Mesenchymal stem cell (in vitro differentiated cells and primary cell): ENCODE measurements at regions not wholly inside any gene's neighbourhood (a gene's known extent, or its start where the extent isn't known, plus 50 kb on each side); places are given as distances from the start of the nearest gene placed in this dataset.

ENCODE experiments used
- DNase-seq: peaks from one replicate; pipeline ENCODE4 v3.0.0-alpha.2; 2013
- H2AFZ ChIP-seq: one replicate; pipeline ENCODE4 v1.6.1; 2013; ENCODE audit warnings: low read depth, mild to moderate bottlenecking, control low read depth, inconsistent platforms, low read length, moderate library complexity
- H2AK5ac ChIP-seq: 2 replicates; pipeline ENCODE4 v1.6.1; 2013; ENCODE audit warnings: low read length, moderate library complexity, mild to moderate bottlenecking, inconsistent platforms; ENCODE audit not compliant: severe bottlenecking
- H2BK120ac ChIP-seq: one replicate; pipeline ENCODE4 v1.6.1; 2013; ENCODE audit warnings: low read depth, mild to moderate bottlenecking, inconsistent platforms, low read length, moderate library complexity
- H2BK12ac ChIP-seq, 2 experiments: one replicate each; pipeline ENCODE4 v1.6.1; 2013; ENCODE audit warnings: inconsistent platforms in 2 of 2, low read length in 2 of 2, mild to moderate bottlenecking in 2 of 2, moderate library complexity in 2 of 2, control low read depth in 1 of 2
- H2BK15ac ChIP-seq: one replicate; pipeline ENCODE4 v1.6.1; 2013; ENCODE audit warnings: mild to moderate bottlenecking, low read depth, inconsistent platforms; ENCODE audit not compliant: poor library complexity, severe bottlenecking
- H2BK5ac ChIP-seq: 2 replicates; pipeline ENCODE4 v1.6.1; 2013; ENCODE audit warnings: low read depth, mild to moderate bottlenecking, low read length, control low read depth, inconsistent platforms; ENCODE audit not compliant: poor library complexity, severe bottlenecking
- H3K14ac ChIP-seq, 2 experiments: one replicate each; pipeline ENCODE4 v1.6.1; 2013; ENCODE audit warnings: inconsistent platforms in 2 of 2, low read length in 2 of 2, control low read depth in 1 of 2, mild to moderate bottlenecking in 1 of 2, moderate library complexity in 1 of 2
- H3K18ac ChIP-seq, 2 experiments: one replicate each; pipeline ENCODE4 v1.6.1; 2013; ENCODE audit warnings: inconsistent platforms in 2 of 2, low read length in 2 of 2, control low read depth in 1 of 2, low read depth in 1 of 2, mild to moderate bottlenecking in 1 of 2
- H3K23ac ChIP-seq, 2 experiments: one replicate each; pipeline ENCODE4 v1.6.1; 2013; ENCODE audit warnings: inconsistent platforms in 2 of 2, low read length in 2 of 2, mild to moderate bottlenecking in 2 of 2, moderate library complexity in 2 of 2, control low read depth in 1 of 2
- H3K27ac ChIP-seq: 2 replicates; pipeline ENCODE4 v1.5.1; 2013; ENCODE audit warnings: mild to moderate bottlenecking, moderate library complexity, low read length, control low read depth, inconsistent platforms; ENCODE audit not compliant: poor library complexity, severe bottlenecking
- H3K27me3 ChIP-seq, 2 experiments: 2 replicates each; pipeline versions ENCODE4 v1.6.1 to v1.7.0; 2013; ENCODE audit warnings: low read length in 2 of 2, mild to moderate bottlenecking in 2 of 2, moderate library complexity in 2 of 2, control low read depth in 1 of 2, inconsistent platforms in 1 of 2; ENCODE audit not compliant: control insufficient read depth in 1 of 2, insufficient read depth in 1 of 2
- H3K36me3 ChIP-seq, 2 experiments: 2 replicates each; pipeline versions ENCODE4 v1.6.1 to v1.7.0; 2013; ENCODE audit warnings: low read length in 2 of 2, control low read depth in 1 of 2, inconsistent platforms in 1 of 2, low read depth in 1 of 2, mild to moderate bottlenecking in 1 of 2; ENCODE audit not compliant: insufficient read depth in 2 of 2, control insufficient read depth in 1 of 2
- H3K4ac ChIP-seq, 2 experiments: one replicate each; pipeline ENCODE4 v1.6.1; 2013; ENCODE audit warnings: inconsistent platforms in 2 of 2, low read length in 2 of 2, mild to moderate bottlenecking in 2 of 2, moderate library complexity in 2 of 2, control low read depth in 1 of 2, low read depth in 1 of 2
- H3K4me1 ChIP-seq: 2 replicates; pipeline ENCODE4 v1.6.1; 2013; ENCODE audit warnings: low read depth, low read length, control low read depth; ENCODE audit not compliant: control insufficient read depth, insufficient read depth
- H3K4me2 ChIP-seq: 2 replicates; pipeline ENCODE4 v1.6.1; 2013; ENCODE audit warnings: low read length, mild to moderate bottlenecking, inconsistent platforms; ENCODE audit not compliant: poor library complexity, severe bottlenecking
- H3K4me3 ChIP-seq, 2 experiments: 2 replicates each; pipeline versions ENCODE4 v1.5.1 to v1.7.0; 2013; ENCODE audit warnings: low read length in 2 of 2, mild to moderate bottlenecking in 2 of 2, control low read depth in 1 of 2, low read depth in 1 of 2; ENCODE audit not compliant: insufficient read depth in 1 of 2
- H3K79me1 ChIP-seq: replicated peaks from 2 replicates; pipeline ENCODE4 v1.6.1; 2013; ENCODE audit warnings: mild to moderate bottlenecking, control low read depth, low read length, inconsistent platforms; ENCODE audit not compliant: poor library complexity, severe bottlenecking
- H3K9ac ChIP-seq: 2 replicates; pipeline ENCODE4 v1.7.0; 2013; ENCODE audit warnings: mild to moderate bottlenecking, low read length, moderate library complexity
- H3K9me3 ChIP-seq: 2 replicates; pipeline ENCODE4 v1.7.0; 2013; ENCODE audit warnings: mild to moderate bottlenecking, low read length; ENCODE audit not compliant: control insufficient read depth
- H4K8ac ChIP-seq: one replicate; pipeline ENCODE4 v1.6.1; 2013; ENCODE audit warnings: inconsistent platforms, mild to moderate bottlenecking, low read length, moderate library complexity
- H4K91ac ChIP-seq: one replicate; pipeline ENCODE4 v1.6.1; 2013; ENCODE audit warnings: mild to moderate bottlenecking, low read length, inconsistent platforms
- WGBS: methylation state at CpG from one replicate; pipeline ENCODE4 v1.1.7; 2013; ENCODE audit warnings: mixed read lengths; 5-methylcytosine and 5-hydroxymethylcytosine counted together

DNA sequence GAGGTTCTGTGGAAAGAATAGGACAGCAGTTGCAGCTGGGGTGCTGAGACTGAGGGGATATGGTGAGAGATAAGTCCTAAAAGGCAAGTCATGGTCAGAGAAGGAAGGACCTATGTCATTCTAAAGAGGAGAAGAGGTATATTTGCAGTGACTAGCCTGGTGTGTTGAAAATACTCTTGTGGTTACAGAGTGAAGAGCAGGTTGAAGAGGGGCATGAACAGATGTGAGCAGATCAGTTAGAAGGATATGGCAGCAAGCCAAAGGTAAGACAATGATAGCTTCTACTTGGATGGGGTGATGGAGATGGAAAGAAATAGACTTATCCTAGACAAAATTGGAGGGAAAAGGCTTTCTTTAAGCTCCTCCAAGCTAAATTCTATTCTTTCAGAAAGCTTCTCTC lies 469.8 kb upstream of the CPEB2 start:
- no peak overlapping the region for H2BK12ac ChIP-seq
- H3K79me1 ChIP-seq = no peaks in the 10 kb centered on the region
- H3K18ac ChIP-seq = no peak overlapping the region
- H3K27ac ChIP-seq = no peak overlapping the region
- no peak overlapping the region for H2BK5ac ChIP-seq
- H2BK15ac ChIP-seq = no peak overlapping the region
- no peaks in the 10 kb centered on the region for H3K4me1 ChIP-seq
- H2BK120ac ChIP-seq = no peak overlapping the region
- no peak overlapping the region for H4K91ac ChIP-seq
- H3K4ac ChIP-seq = no peak overlapping the region
- H3K14ac ChIP-seq = no peak overlapping the region
- no peak overlapping the region for H3K4me3 ChIP-seq
- no peaks in the 10 kb centered on the region for H3K9me3 ChIP-seq
- H4K8ac ChIP-seq = no peak overlapping the region
- no peaks in the 10 kb centered on the region for H3K36me3 ChIP-seq
- no peak overlapping the region for H2AFZ ChIP-seq
- no peak for DNase-seq
- H2AK5ac ChIP-seq = no peak overlapping the region
- no peaks in the 10 kb centered on the region for H3K27me3 ChIP-seq
- H3K4me2 ChIP-seq = no peak overlapping the region
- no peak overlapping the region for H3K23ac ChIP-seq
- H3K9ac ChIP-seq = no peak overlapping the region

DNA sequence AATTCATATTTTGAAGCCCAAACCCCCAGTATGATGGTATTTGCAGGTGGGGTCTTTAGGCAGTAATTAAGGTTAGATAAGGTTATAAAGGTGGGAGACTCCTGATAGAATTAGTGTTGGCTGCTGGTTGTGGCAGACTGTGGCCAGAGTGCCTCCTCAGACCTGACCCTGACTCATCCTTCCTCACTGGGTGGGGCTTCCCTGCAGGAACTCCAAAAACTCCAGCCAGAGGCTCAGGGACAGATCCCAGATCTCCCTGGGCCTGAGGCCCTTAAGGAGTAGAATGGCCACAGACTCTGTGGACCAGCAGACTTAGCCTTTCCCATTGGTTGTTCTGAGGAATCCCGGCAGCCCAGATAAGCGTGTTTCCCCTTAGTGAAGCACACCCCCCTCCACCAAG lies 463.0 kb upstream of the CPEB2 start:
- H2BK15ac ChIP-seq = no peak overlapping the region
- H3K36me3 ChIP-seq = no peaks in the 10 kb centered on the region
- H3K4me3 ChIP-seq = no peak overlapping the region
- H4K91ac ChIP-seq = no peak overlapping the region
- no peaks in the 10 kb centered on the region for H3K27me3 ChIP-seq
- no peak overlapping the region for H2BK120ac ChIP-seq
- H4K8ac ChIP-seq = no peak overlapping the region
- H3K4me1 ChIP-seq = no peaks in the 10 kb centered on the region
- H3K4ac ChIP-seq = no peak overlapping the region
- no peak overlapping the region for H2BK12ac ChIP-seq
- no peak overlapping the region for H2AFZ ChIP-seq
- H3K18ac ChIP-seq = no peak overlapping the region
- H2BK5ac ChIP-seq = no peak overlapping the region
- no peak overlapping the region for H3K9ac ChIP-seq
- H3K4me2 ChIP-seq = no peak overlapping the region
- H3K79me1 ChIP-seq = no peaks in the 10 kb centered on the region
- no peak overlapping the region for H2AK5ac ChIP-seq
- H3K27ac ChIP-seq = no peak overlapping the region
- peaks cover 3% of the 10 kb centered on the region for H3K9me3 ChIP-seq
- DNase-seq = no peak
- WGBS = 93% methylated on average over 2 of the region's 2 CpGs
- no peak overlapping the region for H3K14ac ChIP-seq
- H3K23ac ChIP-seq = no peak overlapping the region

DNA sequence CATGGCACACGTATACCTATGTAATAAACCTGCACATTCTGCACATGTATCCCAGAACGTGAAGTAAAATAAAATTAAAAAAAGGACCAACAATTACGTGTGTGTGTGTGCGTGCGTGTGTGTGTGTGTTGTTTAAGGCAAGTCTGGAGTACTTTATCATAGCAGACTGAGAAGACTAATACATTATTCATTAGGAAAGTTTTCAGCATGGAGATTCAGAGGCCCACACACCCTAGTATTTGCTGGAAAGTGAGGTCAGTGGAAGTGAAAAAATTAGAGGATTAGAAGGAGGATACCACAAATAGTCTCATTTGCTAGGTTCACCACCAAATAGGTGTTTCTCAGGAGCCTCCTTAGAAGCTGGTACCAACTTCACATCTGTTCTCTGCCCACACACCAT lies 457.1 kb upstream of the CPEB2 start:
- Histone ChIP-seq H3K27me3 (no peaks in the 10 kb centered on the region), H2BK5ac (no peak overlapping the region), H3K4me2 (no peak overlapping the region), H3K4me1 (no peaks in the 10 kb centered on the region), H2AK5ac (no peak overlapping the region), H3K36me3 (no peaks in the 10 kb centered on the region), H4K8ac (no peak overlapping the region), H3K79me1 (no peaks in the 10 kb centered on the region), H3K23ac (no peak overlapping the region), H2BK12ac (no peak overlapping the region), H3K9ac (no peak overlapping the region), H3K18ac (no peak overlapping the region), H3K9me3 (peaks cover 3% of the 10 kb centered on the region), H2AFZ (no peak overlapping the region), H2BK15ac (no peak overlapping the region), H4K91ac (no peak overlapping the region), H2BK120ac (no peak overlapping the region), H3K14ac (no peak overlapping the region), H3K4me3 (no peak overlapping the region), H3K4ac (no peak overlapping the region), H3K27ac (no peak overlapping the region)
- DNase-seq = no peak
- WGBS = no CpG with 5 or more reads among the region's 5 CpGs

DNA sequence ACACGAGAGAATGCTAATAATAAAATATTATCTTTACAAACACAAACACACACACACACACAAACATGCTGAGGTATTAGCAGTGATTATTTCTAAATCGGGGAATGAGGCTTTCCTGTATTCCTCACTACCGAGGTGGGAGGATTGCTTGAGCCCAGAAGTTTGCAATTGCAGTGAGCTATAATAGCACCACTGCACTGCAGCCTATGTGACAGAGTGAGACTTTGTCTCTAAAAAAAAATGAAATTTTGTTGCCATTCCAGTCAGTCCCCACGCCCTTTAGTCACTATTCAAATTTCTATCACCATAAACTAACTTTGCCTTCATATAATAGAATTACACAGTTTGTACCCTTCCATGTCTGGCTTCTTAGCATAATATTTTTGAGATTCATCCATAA lies 456.5 kb upstream of the CPEB2 start:
- no peak overlapping the region for H3K4me3 ChIP-seq
- H2AFZ ChIP-seq = no peak overlapping the region
- no peak for DNase-seq
- no peak overlapping the region for H4K91ac ChIP-seq
- H3K14ac ChIP-seq = no peak overlapping the region
- no peak overlapping the region for H2BK12ac ChIP-seq
- H2BK120ac ChIP-seq = no peak overlapping the region
- H3K27ac ChIP-seq = no peak overlapping the region
- no peaks in the 10 kb centered on the region for H3K27me3 ChIP-seq
- no peaks in the 10 kb centered on the region for H3K4me1 ChIP-seq
- H3K36me3 ChIP-seq = no peaks in the 10 kb centered on the region
- H3K9ac ChIP-seq = no peak overlapping the region
- H4K8ac ChIP-seq = no peak overlapping the region
- peaks cover 3% of the 10 kb centered on the region for H3K9me3 ChIP-seq
- H2BK15ac ChIP-seq = no peak overlapping the region
- WGBS = 76% methylated on average over 3 of the region's 4 CpGs
- H3K18ac ChIP-seq = no peak overlapping the region
- H2BK5ac ChIP-seq = no peak overlapping the region
- no peaks in the 10 kb centered on the region for H3K79me1 ChIP-seq
- H3K4ac ChIP-seq = no peak overlapping the region
- no peak overlapping the region for H2AK5ac ChIP-seq
- H3K4me2 ChIP-seq = no peak overlapping the region
- no peak overlapping the region for H3K23ac ChIP-seq
